GM08714 (cell line): ENCODE measurements at regions not wholly inside any gene's neighbourhood (a gene's known extent, or its start where the extent isn't known, plus 50 kb on each side); places are given as distances from the start of the nearest gene placed in this dataset.
"Not testable (repeated sequence)": the region's sequence is repeated elsewhere in the genome, so short reads cannot be mapped to it uniquely, and the experiment has no call there.

Source experiments
- H3K4me3 ChIP-seq: fragments of 200-500 bp; sonication (Bioruptor generic); 2 replicates; pipeline ENCODE4 v1.5.1; 2014; ENCODE audit warnings: mild to moderate bottlenecking, low read length, inconsistent platforms
- ZNF274 ChIP-seq: IDR thresholded peaks from 2 replicates; pipeline ENCODE4 v1.6.1; 2012; ENCODE audit warnings: mild to moderate bottlenecking, low read depth, low read length

DNA sequence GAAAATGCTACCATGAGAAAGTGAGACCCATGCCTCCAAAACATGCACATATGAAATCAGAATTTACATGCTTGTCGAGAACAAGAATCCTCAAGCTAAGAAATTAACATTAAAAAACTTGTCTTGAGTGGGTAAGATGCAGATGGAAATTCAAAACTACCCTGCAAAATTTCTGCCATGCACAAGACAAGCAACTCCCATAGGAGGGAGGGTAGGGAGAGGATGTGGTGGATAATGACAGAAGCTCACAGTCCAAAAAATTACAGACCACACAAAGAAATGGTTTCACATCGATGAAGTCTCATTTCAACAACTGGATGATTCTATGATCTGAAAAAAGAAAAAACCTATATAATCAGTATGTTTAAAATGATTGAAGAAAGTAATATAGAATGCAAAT, 319.9 kb upstream of the PTGER4 start:
- no peak for TF ChIP-seq ZNF274
- no peak overlapping the region for H3K4me3 ChIP-seq

- no peak overlapping the region for H3K4me3 ChIP-seq
- TF ChIP-seq ZNF274, result no peak
These were observed 320.6 kb upstream of the PTGER4 start for GRCh38 chr5:40359093-40359492.

DNA sequence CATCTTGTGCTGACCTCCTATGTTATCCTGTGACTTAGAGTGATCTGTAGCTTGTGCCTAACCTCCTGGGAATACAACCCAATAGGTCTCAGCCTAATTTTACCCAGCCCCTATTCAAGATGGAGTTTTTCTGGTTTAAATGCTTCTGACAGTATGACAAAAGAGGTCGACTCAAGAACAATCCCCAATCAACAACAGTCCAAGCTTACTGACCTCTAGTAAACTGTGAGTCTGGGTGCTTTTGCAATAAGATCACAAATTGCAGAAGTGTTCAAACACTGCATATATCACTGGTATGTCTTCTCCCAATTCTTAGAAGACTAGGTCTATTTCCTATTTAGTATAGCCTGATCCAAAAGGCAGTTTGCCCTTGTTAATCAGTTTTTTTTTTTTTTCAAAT, 323.5 kb upstream of the PTGER4 start:
- no peak overlapping the region for H3K4me3 ChIP-seq
- TF ChIP-seq ZNF274, result no peak

DNA sequence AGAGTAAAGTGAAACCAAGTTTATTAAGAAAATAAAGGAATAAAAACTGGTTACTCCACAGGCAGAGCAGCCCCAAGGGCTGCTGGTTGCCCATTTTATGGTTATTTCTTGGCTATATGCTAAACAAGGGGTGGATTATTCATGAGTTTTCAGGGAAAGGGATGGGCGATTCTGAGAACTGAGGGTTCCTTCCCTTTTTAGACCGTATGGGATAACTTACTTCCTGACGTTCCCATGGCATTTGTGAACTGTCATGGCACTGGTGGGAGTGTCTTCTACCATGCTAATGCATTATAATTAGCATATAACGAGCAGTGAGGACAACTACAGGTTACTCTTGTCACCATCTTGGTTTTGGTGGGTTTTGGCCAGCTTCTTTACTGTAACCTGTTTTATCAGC, 323.9 kb upstream of the PTGER4 start:
- TF ChIP-seq ZNF274, result no peak
- H3K4me3 ChIP-seq, result no peak overlapping the region

GRCh38 chr5:40355181-40355580, 324.5 kb upstream of the PTGER4 start:
- H3K4me3 ChIP-seq, result no peak overlapping the region
- TF ChIP-seq ZNF274, result no peak

GRCh38 chr5:40354171-40354570, 325.5 kb upstream of the PTGER4 start:
- H3K4me3 ChIP-seq, result no peak overlapping the region
- no peak for TF ChIP-seq ZNF274

GRCh38 chr5:40353442-40353841, 326.3 kb upstream of the PTGER4 start:
- no peak for TF ChIP-seq ZNF274
- no peak overlapping the region for H3K4me3 ChIP-seq

DNA sequence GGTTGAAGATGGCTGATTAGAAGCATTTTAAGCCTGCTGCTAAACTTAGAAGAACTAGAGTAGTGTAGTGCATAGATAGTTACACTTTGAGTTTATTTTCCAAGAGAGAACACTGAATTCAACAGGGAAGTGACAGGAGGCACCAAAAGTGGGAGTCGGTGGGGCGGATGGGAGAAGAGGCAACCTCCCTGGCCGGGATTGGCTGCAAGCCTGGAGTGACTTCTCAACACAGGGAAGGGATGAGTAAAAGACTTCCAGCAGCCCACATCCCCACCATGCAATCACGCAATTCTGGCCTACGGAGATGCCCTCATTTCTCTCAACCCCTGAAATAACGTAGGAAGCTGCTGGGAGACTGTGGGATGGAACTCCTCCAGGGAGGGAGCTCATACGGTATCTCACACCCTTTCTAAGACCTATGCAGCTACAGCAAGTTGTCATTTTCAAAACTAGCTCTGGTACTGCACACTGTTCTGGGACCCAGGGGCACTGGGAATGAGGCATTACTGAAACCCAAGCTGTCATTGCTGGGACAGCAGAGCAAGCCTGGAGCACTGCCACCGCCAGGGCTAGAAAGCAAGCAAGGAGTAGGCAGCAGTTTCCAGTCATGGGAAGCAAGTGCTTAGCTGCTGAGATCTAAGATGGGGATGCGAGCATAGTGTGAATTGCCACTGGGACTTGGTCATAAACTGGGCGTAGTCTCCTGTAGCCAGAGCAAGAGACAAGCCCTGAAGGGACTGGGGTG, 331.6 kb upstream of the PTGER4 start:
- no peak for TF ChIP-seq ZNF274

DNA sequence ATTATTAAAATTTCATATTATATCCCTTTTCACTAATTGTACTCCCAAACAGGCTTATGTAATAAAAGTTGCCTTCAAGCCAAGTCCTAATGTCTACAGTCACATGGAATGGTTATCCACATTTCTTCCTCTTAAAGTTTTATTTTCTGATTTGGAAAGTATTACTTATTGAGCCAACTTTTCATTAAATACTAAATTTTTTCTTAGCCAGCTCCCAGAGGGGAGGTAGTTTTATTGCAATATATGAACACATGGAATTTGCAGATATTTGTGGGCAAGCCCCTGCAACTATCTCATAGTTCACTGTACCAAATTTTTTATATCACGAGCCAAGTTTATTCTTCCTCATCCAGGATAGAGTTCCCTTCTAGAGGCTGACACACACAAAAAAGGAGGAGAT, 332.8 kb upstream of the PTGER4 start:
- TF ChIP-seq ZNF274, result no peak
- H3K4me3 ChIP-seq, result no peak overlapping the region

More for the DNA sequence above, 331.6 kb upstream of the PTGER4 start:
- no peak overlapping the region for H3K4me3 ChIP-seq

DNA sequence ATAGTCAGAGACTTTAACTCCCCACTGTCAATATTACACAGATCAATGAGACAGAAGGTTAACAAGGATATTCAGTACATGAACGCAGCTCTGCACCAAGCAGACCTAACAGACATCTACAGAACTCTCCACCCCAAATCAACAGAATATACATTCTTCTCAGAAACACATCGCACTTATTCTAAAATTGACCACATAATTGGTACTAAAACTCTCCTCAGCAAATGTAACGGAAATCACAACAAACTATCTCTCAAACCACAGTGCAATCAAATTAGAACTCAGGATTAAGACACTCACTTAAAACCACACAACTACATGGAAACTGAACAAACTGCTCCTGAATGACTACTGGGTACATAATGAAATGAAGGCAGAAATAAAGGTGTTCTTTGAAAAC, 341.3 kb upstream of the PTGER4 start:
- not testable (repeated sequence) for H3K4me3 ChIP-seq

- H3K4me3 ChIP-seq, result no peak overlapping the region
- no peak for TF ChIP-seq ZNF274
These were observed 345.5 kb upstream of the PTGER4 start for GRCh38 chr5:40334242-40334635.

DNA sequence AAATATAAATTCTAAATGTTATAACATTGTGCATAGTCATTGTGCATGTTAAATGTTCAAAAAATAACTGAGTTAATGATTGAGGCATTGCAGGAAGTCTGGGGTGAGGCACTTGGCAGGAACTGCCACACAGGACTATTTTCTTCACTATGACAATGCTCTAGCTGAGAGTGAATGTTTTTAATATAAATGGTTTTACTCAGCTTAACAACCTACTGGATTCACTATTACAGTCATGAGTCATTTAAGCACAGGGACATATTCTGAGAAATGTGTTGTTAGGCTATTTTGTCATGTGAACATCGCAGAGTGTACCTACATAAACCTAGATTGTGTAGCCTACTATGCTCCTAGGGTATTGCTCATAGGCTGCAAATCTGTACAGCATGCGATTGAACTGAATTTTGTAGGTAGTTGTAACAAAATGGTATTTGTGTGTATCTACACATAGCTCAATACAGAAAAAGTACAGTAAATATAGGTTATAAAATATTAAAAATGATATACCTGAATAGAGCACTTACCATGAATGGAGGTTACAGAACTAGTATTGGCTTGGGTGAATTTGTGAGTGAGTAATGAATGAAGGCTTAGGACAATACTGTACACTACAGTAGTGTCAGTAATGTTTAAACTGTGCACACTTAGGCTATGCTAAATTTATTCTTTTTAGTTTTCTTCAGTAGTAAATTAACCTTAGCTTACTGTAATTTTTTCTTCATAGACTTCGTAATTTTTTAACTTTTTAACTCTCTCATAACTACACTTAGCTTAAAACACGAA, 346.1 kb upstream of the PTGER4 start:
- H3K4me3 ChIP-seq, result no peak overlapping the region
- TF ChIP-seq ZNF274, result no peak

DNA sequence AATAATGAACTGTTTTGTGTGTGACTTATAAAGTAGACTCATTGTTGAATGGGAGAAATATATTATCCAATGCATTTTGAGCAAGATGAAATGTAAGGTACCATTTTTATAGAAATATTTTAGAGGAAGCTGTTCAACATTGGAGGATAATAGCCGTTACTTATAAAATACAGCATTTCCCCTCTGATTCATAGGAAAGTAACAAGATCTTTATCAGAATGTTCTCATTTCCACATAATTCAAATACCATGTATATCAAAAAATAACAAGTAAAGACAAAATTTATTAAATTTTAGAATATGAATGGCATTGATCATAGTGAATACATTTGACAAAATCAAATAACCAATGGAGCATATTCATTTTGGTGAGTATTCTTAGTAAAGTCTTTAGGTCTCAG, 346.7 kb upstream of the PTGER4 start:
- no peak for TF ChIP-seq ZNF274
- H3K4me3 ChIP-seq, result no peak overlapping the region

GRCh38 chr5:40331616-40332015, 348.1 kb upstream of the PTGER4 start:
- no peak for TF ChIP-seq ZNF274
- no peak overlapping the region for H3K4me3 ChIP-seq

DNA sequence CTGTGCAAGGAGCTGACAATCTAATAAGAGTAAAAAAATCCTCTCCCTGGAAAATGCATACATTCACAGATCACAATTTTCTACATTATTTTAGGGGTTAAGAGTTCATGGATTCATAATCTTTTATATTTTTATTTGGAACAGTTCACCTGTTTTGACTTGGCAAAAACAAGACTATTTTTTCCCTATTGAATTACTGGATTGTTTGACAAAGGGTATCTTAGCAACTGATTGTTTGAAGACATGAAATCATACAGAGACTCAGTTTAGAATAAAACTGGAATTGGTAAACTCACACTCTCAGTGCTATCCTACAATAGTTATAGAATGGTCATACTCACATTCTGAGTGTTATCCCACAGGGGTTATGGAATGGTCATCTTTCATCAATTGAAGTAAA, 358.2 kb upstream of the PTGER4 start:
- TF ChIP-seq ZNF274, result no peak
- no peak overlapping the region for H3K4me3 ChIP-seq
